HG03135 (cell line): ENCODE measurements at regions not wholly inside any gene's neighbourhood (a gene's known extent, or its start where the extent isn't known, plus 50 kb on each side); places are given as distances from the start of the nearest gene placed in this dataset.
"Not testable (repeated sequence)": the region's sequence is repeated elsewhere in the genome, so short reads cannot be mapped to it uniquely, and the experiment has no call there.

Experiments used
- ATAC-seq: cut with Tn5 transposase; IDR thresholded peaks from one replicate; pipeline ENCODE4 v1.9.1; 2021; ENCODE audit warnings: mild to moderate bottlenecking, moderate library complexity; ENCODE audit not compliant: unreplicated experiment

- no peak for ATAC-seq
These were observed 52.5 kb upstream of the FBXO28 start for GRCh38 chr1:224061436-224061835.

DNA sequence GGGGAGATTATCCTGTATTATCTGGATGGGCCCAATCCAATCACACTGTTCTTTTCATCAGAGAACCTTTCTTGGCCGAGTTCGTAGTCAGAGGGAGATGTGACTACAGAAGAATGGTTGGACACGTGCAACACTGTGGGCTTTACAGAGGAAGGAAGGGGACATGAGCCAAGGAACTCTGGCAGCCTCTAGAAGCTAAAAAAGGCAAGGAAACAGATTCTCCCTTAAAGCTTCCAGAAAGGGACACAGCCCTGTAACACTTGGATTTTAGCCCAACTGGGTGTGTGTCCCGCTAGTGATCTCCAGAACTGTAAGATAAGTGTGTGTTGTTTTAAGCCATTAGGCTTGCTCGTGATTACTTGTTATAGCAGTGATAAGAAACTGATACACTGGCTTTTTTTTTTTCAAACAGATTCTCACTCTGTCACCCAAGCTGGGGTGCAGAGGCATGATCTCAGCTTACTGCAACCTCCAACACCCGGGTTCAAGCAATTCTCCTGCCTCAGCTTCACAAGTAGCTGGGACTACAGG is 53.9 kb upstream of the FBXO28 start:
- ATAC-seq = no peak

GRCh38 chr1:224058303-224058702 is 55.6 kb upstream of the FBXO28 start:
- no peak for ATAC-seq

DNA sequence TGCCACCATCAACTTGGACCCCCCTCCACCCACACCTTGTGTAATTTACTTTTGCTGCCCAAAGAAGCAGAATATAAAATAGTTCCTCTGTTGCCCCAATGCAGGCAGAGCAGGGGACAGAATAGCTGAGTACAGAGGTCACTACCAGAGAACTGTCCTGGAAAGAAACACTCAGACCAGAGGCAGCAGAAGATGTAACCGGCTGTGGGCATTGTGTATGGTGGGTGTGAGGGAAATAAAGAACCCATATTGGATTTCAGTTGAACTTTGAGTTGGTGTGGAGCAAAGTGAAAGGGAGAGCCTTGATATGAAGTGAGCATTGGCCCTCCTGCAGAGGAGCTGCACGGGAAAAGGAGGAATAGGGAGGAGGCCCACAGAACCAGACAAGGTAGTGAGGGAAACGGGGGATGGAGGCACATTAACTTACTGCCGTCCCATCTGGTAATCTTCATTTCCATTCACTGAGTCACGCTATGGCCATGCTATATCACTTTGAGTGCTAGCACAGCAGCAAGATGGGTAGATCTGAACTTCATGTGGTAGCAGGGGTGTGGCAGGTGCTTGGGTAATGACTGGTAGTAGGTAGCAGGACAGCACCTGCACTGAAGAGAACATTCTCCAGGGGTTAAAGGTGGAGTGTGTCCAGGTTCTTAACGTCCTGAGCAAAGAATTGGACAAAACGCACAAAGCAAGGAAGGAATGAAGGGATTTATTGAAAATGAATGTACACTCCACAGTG is 56.3 kb upstream of the FBXO28 start:
- no peak for ATAC-seq

GRCh38 chr1:224054611-224055010 is 59.3 kb upstream of the FBXO28 start:
- no peak for ATAC-seq

GRCh38 chr1:224054012-224054411 is 59.9 kb upstream of the FBXO28 start:
- ATAC-seq = no peak

DNA sequence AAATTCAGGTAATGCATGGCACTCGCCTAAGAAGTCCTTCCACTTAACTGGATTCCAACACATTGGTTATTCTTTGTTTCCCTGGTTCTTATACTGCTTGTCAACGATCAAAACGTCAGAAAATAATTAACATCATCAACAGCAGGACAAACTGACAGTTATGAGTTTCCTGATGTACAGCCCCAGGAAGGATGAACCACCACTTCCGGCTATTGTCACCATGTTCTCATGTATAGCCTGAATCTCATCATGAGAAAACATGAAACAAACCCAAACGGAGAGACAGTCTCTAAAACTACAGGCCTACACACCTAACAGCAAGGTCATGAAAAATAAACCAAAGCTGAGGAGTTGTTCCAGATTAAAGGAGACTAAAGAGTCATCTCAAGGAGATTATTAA is 60.5 kb upstream of the FBXO28 start:
- no peak for ATAC-seq

DNA sequence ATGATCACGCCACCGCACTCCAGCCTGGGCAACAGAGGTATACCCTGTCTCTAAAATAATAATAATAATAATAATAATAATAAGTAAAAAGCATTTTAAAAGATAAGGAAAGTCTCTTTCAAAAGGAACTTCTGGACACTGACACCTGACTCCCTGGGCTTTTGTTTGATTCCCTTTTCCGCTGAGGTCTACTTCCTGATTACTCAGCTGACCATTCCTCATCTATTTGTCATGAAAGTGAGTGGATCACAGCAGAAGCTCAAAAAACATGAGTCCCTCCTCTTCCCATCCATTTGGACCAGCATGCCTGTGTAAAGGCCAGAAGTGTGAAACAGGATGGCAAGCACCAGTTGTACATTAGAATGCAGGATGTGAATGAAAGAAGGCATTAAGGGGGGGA is 61.1 kb upstream of the FBXO28 start:
- no peak for ATAC-seq

DNA sequence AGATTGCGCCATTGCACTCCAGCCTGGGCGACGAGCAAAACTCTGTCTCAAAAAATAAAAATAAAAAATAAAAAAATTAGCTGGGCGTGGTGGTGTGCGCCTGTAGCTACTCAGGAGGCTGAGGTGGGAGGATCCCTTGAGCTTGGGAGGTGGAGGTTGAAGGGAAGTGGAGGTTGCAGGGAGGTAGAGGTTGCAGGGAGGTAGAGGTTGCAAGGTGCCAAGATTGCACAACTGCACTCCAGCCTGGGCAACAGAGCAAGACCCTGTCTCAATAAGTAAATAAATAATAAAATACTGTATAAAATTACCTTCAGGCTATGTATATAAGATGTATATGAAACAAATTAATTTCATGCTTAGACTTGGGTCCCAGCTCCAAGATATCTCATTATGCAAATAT is 62.1 kb upstream of the FBXO28 start:
- ATAC-seq = not testable (repeated sequence)

DNA sequence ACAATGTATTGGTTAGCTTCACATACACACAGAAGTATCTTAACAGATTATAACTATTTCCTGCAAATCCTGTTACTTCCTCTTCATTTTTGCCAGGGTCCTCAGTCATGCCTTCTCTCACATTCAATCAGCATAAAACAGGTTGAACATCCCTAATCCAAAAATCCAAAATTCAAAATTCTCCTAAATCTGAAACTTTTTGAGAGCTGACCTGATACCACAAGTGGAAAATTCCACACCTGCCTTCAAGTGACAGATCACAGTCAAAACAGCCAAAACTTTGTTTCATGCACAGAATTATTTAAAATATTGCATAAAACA is 62.9 kb upstream of the FBXO28 start:
- ATAC-seq = no peak

DNA sequence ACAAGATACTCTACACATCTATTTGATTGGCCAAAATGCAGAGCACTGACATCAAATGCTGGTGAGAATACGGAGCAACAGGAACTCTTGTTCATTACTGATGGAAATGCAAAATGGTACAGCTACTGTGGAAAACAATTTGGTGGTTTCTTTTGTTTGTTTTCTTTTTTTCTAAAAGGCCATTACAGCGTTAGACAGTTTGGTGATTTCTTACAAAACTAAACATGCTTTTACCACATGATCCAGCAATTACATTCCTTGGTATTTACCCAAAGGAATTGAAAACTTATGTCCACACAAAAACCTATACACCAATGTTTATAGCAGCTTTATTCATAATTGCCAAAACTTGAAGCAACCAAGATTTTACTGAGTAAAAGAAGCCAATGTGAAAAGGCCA is 66.4 kb upstream of the FBXO28 start:
- ATAC-seq = no peak

- ATAC-seq = no peak
These were observed 68.4 kb upstream of the FBXO28 start for GRCh38 chr1:224045556-224045955.

DNA sequence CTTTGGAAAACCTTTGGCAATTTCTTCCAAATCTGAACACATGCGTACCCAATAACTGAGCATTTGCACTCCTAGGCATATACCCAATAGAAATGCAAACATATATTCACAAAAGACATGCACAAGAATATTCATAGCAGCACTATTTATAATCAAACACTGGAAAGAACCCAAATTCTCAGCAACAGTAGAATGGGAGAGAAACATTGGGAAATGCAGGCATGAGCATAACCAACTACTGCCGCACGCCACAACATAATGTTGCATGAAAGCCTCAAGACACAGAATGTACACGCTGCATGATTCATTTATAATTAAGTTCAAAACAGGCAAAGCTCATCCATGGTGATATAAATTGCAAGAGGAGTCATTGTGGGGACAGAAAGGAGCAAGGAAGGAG is 69.5 kb upstream of the FBXO28 start:
- ATAC-seq = no peak

DNA sequence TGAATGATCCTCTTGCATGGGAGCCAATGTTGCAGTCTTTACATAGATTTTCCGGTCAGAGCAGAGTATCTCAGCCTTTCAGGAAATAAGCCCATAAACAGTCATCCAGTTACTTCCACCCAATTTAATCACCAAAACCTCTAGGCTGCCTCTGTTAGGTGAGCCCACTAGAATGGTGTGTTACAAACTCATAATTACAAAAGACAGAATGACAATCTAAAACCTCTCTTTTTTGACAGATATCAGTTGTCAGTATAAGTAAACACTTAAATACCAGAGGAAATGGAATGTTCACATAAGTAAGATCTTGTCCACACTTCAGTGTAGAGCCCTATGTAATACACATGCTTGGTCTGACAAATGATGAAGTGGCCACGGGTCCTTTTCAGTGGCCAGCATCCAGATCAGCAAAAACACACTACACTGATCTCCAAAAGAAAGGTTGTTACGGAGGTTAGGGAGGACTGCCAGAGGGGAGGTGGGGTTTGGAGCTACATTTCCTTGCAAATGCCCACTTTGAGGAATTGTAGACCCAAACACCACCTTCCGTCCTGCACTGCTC is 71.3 kb upstream of the FBXO28 start:
- no peak for ATAC-seq

DNA sequence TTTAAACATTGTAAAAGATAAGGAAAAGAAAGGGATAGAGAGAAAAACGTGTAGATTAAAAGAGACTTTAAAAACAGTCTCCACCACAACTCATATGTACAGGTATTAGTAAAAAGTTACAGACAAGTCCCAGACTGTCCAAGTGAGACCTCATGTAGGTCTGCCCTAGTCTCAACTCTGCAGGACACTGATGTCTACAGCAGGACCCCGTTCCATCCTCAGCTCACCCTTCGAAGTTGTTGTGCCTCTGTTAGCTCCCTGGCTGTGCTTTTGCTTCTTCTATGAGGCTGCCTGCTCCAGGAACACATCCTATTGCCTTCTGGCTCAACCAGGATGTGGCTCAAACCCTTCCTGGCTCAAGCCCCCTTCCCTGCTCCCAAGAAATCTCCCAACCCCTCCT is 72.9 kb upstream of the FBXO28 start:
- ATAC-seq = no peak

- not testable (repeated sequence) for ATAC-seq
These were observed 73.5 kb upstream of the FBXO28 start for GRCh38 chr1:224040423-224040822.

- ATAC-seq = not testable (repeated sequence)
These were observed 73.9 kb upstream of the FBXO28 start for GRCh38 chr1:224040006-224040405.

GRCh38 chr1:224038832-224039231 is 75.1 kb upstream of the FBXO28 start:
- ATAC-seq = not testable (repeated sequence)

- ATAC-seq = not testable (repeated sequence)
These were observed 76.5 kb upstream of the FBXO28 start for GRCh38 chr1:224037362-224037761.

- not testable (repeated sequence) for ATAC-seq
These were observed 81.2 kb upstream of the FBXO28 start for GRCh38 chr1:224032608-224033276.

GRCh38 chr1:224031986-224032385 is 81.9 kb upstream of the FBXO28 start:
- not testable (repeated sequence) for ATAC-seq

GRCh38 chr1:224030257-224030656 is 83.7 kb upstream of the FBXO28 start:
- ATAC-seq = not testable (repeated sequence)
